GM12878 (cell line): ENCODE measurements at regions not wholly inside any gene's neighbourhood (a gene's known extent, or its start where the extent isn't known, plus 50 kb on each side); places are given as distances from the start of the nearest gene placed in this dataset.

Experiments used
- CBX3 ChIP-seq: fragments of 200-600 bp; sonication (generic); IDR thresholded peaks from 2 replicates; pipeline ENCODE4 v1.6.1; 2016; ENCODE audit warnings: low read depth, borderline replicate concordance
- YY1 ChIP-seq: IDR thresholded peaks from 2 replicates; pipeline ENCODE4 v1.6.1; 2011; ENCODE audit warnings: low read depth, mild to moderate bottlenecking, low read length

DNA sequence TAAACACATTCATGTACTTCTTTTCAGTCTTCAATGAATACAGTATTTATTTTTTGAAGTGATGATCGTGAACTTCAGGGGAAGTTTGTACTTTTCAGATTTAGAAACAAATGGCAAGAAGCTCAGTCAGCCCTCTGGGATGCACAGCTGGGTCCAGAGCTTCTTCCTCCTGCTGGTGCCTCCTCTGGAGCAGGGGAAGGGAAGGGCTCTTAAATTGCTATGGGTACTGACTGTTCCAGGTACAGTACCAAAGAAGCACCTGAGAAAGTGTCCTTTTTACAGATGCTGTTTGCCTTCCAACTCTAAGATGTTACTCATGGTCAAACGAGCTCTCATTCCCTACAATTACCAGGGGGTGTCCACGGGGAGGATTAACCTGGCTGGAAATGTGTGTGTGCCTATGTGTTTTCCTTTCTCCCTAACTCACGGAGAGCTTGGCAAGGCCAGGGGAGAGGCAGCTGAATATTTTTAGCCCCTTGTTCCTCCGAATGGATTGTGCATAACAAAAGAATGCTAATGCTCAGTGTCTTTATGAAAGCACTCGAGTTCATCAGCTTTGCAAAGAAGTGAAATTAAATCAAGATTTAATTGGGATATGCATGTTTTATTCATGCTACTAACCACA is 313.7 kb upstream of the CADM1 start:
- TF ChIP-seq YY1: no peak
- no peak for TF ChIP-seq CBX3
